ENCODE measurements at regions not wholly inside any gene's neighbourhood (a gene's known extent, or its start where the extent isn't known, plus 50 kb on each side); places are given as distances from the start of the nearest gene placed in this dataset.

- no peak for TF ChIP-seq CTCF (IDR thresholded peaks at IDR 0.05; ENCODE audit: low read length, missing control alignments)
- no peak overlapping the region for H3K4me3 ChIP-seq (replicated peaks; ENCODE audit: low read depth, low read length)
- DNase-seq (ENCODE audit: low read depth) = no peak
These were observed 58.6 kb upstream of the GUCY1A2 start for GRCh38 chr11:107076832-107077231.

- no peak for TF ChIP-seq CTCF (IDR thresholded peaks at IDR 0.05; ENCODE audit: low read length, missing control alignments)
These were observed 52.9 kb upstream of the GUCY1A2 start for GRCh38 chr11:107071129-107071528.

More at GRCh38 chr11:107071129-107071528, 52.9 kb upstream of the GUCY1A2 start:
- no peak for DNase-seq (ENCODE audit: low read depth)
- no peak overlapping the region for H3K4me3 ChIP-seq (replicated peaks; ENCODE audit: low read depth, low read length)

Measured in fibroblast of pulmonary artery (primary cell).